Eye (tissue), 1 donor: ENCODE measurements at regions not wholly inside any gene's neighbourhood (a gene's known extent, or its start where the extent isn't known, plus 50 kb on each side); places are given as distances from the start of the nearest gene placed in this dataset.
A peak's percentile ranks its signal among the peaks of the same experiment; 100 is the strongest.

Source experiments
- DNase-seq: peaks from one replicate; pipeline ENCODE4 v3.0.0-alpha.2; 2015

DNA sequence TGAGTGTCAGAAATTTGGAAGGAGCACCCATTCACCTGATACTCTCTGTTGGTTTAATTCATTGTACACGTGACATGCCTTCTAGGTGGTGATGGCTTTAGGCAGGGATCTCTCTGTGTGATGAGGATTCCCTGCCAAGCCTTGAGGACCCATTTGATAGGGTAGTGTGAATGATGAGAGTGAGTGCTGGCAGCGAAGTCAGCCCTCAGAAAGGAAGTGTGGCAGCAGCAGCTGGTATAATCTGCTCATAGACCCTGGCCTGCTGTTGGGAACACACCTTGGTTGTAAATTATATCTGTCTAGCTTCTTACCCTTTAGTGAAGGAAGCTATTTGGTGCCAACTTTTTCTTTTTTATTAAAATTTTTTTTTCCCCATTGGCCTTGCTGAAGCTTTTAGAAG lies 164.5 kb downstream of the HAUS1 start:
- no peak for DNase-seq

- no peak for DNase-seq
These were observed 165.1 kb downstream of the HAUS1 start for GRCh38 chr18:46269275-46269674.

- DNase-seq, result no peak
These were observed 167.3 kb downstream of the HAUS1 start for GRCh38 chr18:46271488-46271887.

DNA sequence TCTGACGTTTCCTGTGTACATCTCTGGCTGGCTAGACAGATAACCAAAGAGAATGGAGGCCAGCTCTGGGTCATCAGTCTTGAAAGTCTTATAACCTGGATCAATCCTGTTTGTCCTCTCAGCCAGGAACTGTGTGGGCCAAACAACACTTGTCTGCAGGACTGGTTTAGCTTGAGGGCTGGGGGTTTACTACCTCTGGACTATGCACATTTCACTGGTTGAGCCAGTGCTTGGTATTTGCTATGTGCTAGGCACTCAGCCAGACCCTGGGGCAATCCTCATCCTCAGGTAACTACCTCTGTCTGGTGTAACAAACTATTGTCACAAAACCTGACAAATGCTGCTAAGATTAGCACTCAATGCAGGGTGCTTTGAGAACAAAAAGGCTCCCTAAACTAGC lies 169.7 kb downstream of the HAUS1 start:
- no peak for DNase-seq

- no peak for DNase-seq
These were observed 170.1 kb downstream of the HAUS1 start for GRCh38 chr18:46274266-46274665.

DNA sequence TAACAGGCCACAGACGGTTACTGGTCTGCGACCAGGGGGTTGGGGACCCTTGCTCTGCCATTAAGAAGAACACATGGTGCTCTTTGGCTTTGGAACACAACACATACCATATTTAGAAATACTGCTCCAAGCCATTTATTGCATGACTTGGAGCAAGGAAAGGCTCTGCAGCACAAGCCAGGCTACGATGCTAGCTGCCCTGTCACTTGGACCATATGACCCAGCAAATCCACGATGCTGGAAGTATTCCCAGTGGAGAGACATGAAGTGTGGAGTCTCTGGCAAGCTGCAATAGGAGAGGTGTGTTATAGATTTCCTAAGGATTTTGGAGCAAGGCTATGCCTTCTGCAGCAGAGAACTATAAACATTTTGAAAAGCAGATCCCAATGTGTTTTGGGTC lies 171.2 kb downstream of the HAUS1 start:
- no peak for DNase-seq

DNA sequence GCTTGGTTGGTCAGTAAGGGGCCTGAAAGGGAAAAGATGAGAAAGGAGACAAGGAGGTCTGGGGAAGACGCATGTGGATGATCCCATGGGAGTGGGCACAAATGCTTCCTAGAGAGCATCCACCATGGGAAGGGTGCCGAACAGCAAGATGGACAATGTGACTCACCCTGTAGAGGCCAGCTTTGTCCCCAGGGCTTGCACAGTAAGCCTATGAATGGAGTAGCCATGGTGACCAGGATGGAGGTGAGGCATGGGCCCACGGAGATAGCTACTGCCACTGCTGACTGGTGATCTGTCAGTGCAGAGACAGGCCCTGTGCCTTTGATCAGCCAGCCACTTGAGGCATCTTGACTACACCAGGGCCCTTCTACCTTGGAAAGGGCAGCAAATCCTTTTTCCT lies 172.6 kb downstream of the HAUS1 start:
- DNase-seq, result no peak

- DNase-seq, result peak; percentile 17
These were observed 174.6 kb downstream of the HAUS1 start for GRCh38 chr18:46278481-46279465.

- DNase-seq, result no peak
These were observed 175.5 kb downstream of the HAUS1 start for GRCh38 chr18:46279673-46280072.

DNA sequence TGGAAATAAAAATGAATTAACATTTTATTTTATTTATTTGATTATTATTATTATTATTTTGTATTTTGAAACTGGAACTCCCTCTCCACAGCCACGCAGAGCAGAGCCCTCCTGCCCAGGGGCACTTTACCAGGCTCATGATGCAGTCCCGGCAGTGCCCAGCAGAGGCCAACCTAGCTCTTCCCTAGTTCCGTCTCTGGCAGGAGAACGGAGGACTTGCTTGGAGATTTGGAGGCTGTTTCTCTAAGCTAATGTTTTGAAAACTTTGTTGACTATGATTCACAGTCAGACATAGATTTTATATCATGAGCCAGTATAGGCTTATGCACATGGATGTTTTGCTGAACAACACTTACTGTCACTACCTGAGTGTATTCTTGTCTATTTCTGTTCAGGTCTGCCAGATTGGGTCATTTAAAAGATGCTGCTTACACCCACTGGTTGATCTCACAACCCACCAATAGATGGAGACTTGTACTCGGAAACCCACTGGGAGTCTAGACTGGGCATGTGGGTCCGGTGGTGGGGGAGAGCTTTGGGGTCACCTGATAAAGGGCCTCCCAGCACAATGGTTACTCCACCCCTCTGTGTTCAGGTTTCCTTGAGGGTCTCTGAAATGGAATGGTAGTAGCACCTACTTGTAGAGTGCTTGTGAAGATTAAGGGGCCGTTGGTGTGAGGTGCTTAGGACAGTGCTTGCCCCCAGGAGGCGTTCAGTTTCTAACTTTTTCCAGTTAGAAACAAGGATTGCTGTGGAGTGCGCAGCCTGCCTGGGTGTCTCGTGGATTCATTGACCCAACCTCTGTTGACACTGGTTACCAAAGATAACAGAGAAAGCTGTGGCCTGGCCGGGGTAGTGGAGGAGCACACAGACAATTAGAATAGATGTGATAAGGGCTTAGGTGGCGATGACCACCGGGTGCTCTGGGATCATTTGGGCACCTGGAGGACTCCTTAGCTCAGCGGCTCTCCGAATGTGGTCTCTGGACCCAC lies 177.3 kb downstream of the HAUS1 start:
- peak; percentile 93 for DNase-seq

DNA sequence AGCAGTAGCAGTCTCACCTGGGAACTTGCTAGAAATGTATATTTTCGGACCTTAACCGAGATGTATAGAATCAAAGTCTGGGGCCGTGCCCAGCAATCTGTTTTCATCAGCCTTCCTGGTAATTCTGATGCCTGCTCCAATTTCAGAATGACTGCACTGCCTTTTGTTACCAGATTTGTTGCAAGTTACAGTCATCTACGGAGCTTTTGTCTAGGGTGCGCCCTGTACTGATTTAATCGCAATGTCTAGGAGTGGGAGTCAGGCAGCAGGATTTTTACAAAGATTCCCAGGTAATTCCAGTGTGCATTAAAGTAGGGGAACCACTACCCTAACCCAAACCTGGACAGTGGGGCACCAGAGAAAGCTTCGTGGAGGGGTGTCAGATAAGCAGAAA lies 178.0 kb downstream of the HAUS1 start:
- DNase-seq, result no peak

DNA sequence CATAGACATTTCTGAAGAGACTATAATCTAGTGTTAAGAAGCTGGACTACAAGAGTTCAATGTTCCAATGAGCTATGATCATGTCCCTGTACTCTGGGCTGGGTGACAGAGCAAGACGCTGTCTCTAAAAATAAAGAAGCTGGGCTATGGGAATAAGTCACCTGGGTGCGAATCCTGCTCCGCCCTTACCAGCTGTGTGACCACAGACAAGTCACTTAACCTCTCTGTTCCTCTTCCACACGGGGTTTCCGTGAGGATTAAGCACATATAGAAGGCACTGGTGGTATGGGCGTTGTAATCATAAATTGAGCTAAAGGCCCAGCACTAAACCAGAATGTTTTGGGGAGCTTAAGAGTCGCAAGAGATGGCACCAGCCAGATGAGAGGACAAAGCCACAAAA lies 178.5 kb downstream of the HAUS1 start:
- no peak for DNase-seq

- DNase-seq, result no peak
These were observed 179.1 kb downstream of the HAUS1 start for GRCh38 chr18:46283268-46283667.

- no peak for DNase-seq
These were observed 179.7 kb downstream of the HAUS1 start for GRCh38 chr18:46283895-46284295.

GRCh38 chr18:46289463-46289862 lies 185.3 kb downstream of the HAUS1 start:
- no peak for DNase-seq

- DNase-seq, result no peak
These were observed 185.7 kb downstream of the HAUS1 start for GRCh38 chr18:46289931-46290330.

DNA sequence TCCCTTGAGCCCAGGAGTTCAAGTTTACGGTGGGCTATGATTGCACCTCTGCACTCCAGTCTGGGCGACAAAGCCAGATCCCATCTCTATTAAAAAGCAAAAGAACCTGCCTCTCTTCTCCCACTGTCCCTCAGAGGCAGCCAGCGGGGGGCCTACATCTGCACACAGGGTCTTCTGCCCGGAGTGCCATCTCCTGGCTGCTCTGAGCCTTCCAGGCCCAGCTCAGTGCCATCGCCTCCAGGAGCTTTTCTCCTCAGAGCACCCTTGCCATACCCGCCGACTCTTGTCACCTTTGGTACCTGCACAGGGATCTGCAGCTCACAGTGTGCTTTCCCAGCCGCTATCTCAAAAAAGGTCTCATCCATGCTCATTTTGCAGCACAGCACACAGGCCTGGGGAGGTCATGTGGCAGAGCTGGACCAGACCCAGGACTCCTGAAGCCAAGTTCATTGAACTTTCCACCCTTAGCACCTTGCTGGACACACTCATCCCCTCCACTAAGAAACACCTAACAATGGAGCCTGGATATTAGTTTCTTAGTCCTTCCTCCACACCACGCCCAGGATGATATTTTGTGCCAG lies 186.3 kb downstream of the HAUS1 start:
- no peak for DNase-seq

- DNase-seq, result no peak
These were observed 187.0 kb downstream of the HAUS1 start for GRCh38 chr18:46291149-46291548.

GRCh38 chr18:46293742-46294181 lies 189.6 kb downstream of the HAUS1 start:
- DNase-seq, result peak; percentile 50

GRCh38 chr18:46294318-46294717 lies 190.1 kb downstream of the HAUS1 start:
- no peak for DNase-seq

GRCh38 chr18:46294751-46295150 lies 190.6 kb downstream of the HAUS1 start:
- no peak for DNase-seq

- no peak for DNase-seq
These were observed 191.2 kb downstream of the HAUS1 start for GRCh38 chr18:46295416-46295815.

- DNase-seq, result no peak
These were observed 192.5 kb downstream of the HAUS1 start for GRCh38 chr18:46296656-46297055.
